Astrocyte (in vitro differentiated cells and primary cell): ENCODE measurements at regions not wholly inside any gene's neighbourhood (a gene's known extent, or its start where the extent isn't known, plus 50 kb on each side); places are given as distances from the start of the nearest gene placed in this dataset.

ENCODE experiments used
- DNase-seq: peaks from one replicate; pipeline ENCODE4 v3.0.0-alpha.2; 2010; ENCODE audit warnings: low read depth
- FAIRE-seq: peaks from 2 replicates; lab custom pipeline; 2011; peaks lifted over from hg19 to GRCh38; lab: Jason Lieb, UNC
- H2AFZ ChIP-seq: 2 replicates; pipeline ENCODE4 v1.6.0; 2012; ENCODE audit warnings: low read depth, low read length, inconsistent platforms
- H3K27ac ChIP-seq: 2 replicates; pipeline ENCODE4 v1.5.1; 2011; ENCODE audit warnings: low read depth, low read length, inconsistent platforms
- H3K27me3 ChIP-seq: 2 replicates; pipeline ENCODE4 v1.6.0; 2011; ENCODE audit warnings: low read length, inconsistent platforms; ENCODE audit not compliant: insufficient read depth
- H3K36me3 ChIP-seq: 2 replicates; pipeline ENCODE4 v1.5.1; 2011; ENCODE audit warnings: low read length, inconsistent platforms; ENCODE audit not compliant: insufficient read depth
- H3K4me1 ChIP-seq: 2 replicates; pipeline ENCODE4 v1.5.1; 2011; ENCODE audit warnings: low read length, inconsistent platforms; ENCODE audit not compliant: insufficient read depth
- H3K4me2 ChIP-seq: 2 replicates; pipeline ENCODE4 v1.6.0; 2012; ENCODE audit warnings: low read length, inconsistent platforms
- H3K4me3 ChIP-seq: 2 replicates; pipeline ENCODE4 v1.5.1; 2011; ENCODE audit warnings: low read depth, mild to moderate bottlenecking, low read length, inconsistent platforms; ENCODE audit not compliant: insufficient read depth
- H3K79me2 ChIP-seq: 2 replicates; pipeline ENCODE4 v1.6.0; 2012; ENCODE audit warnings: mild to moderate bottlenecking, low read length, inconsistent platforms; ENCODE audit not compliant: insufficient read depth
- H3K9ac ChIP-seq: 2 replicates; pipeline ENCODE4 v1.6.0; 2012; ENCODE audit warnings: mild to moderate bottlenecking, low read length, inconsistent platforms
- H3K9me3 ChIP-seq: 2 replicates; pipeline ENCODE4 v1.5.1; 2012; ENCODE audit warnings: low read depth, mild to moderate bottlenecking, low read length, inconsistent platforms; ENCODE audit not compliant: insufficient read depth
- H4K20me1 ChIP-seq: 2 replicates; pipeline ENCODE4 v1.6.0; 2012; ENCODE audit warnings: low read length, inconsistent platforms; ENCODE audit not compliant: insufficient read depth
- H3K27ac Mint-ChIP-seq: one replicate; pipeline ENCODE4 v1.8.0; 2021; ENCODE audit warnings: mild to moderate bottlenecking, mixed read lengths; ENCODE audit not compliant: unreplicated experiment
- H3K27me3 Mint-ChIP-seq: one replicate; pipeline ENCODE4 v1.8.0; 2021; ENCODE audit warnings: low read depth, mixed read lengths; ENCODE audit not compliant: unreplicated experiment
- H3K36me3 Mint-ChIP-seq: one replicate; pipeline ENCODE4 v1.8.0; 2021; ENCODE audit warnings: low read depth, mixed read lengths; ENCODE audit not compliant: unreplicated experiment
- H3K4me1 Mint-ChIP-seq: one replicate; pipeline ENCODE4 v1.8.0; 2021; ENCODE audit warnings: low read depth, mixed read lengths; ENCODE audit not compliant: unreplicated experiment
- H3K4me3 Mint-ChIP-seq: one replicate; pipeline ENCODE4 v1.8.0; 2021; ENCODE audit warnings: mild to moderate bottlenecking, moderate library complexity, mixed read lengths; ENCODE audit not compliant: unreplicated experiment
- H3K9me3 Mint-ChIP-seq: one replicate; pipeline ENCODE4 v1.8.0; 2021; ENCODE audit warnings: mild to moderate bottlenecking, mixed read lengths; ENCODE audit not compliant: unreplicated experiment
- CTCF ChIP-seq: IDR thresholded peaks from 2 replicates; pipeline ENCODE4 v1.5.1; 2011; ENCODE audit warnings: low read depth, mild to moderate bottlenecking, inconsistent platforms, low read length, moderate library complexity; ENCODE audit not compliant: insufficient read depth
- EZH2 ChIP-seq: IDR thresholded peaks from 2 replicates; pipeline ENCODE4 v1.6.1; 2012; ENCODE audit warnings: mild to moderate bottlenecking, low read length, inconsistent platforms; ENCODE audit not compliant: insufficient read depth

GRCh38 chr18:51603111-51603510 is 405.6 kb upstream of the MEX3C start:
- H3K4me3 ChIP-seq = no peak overlapping the region

DNA sequence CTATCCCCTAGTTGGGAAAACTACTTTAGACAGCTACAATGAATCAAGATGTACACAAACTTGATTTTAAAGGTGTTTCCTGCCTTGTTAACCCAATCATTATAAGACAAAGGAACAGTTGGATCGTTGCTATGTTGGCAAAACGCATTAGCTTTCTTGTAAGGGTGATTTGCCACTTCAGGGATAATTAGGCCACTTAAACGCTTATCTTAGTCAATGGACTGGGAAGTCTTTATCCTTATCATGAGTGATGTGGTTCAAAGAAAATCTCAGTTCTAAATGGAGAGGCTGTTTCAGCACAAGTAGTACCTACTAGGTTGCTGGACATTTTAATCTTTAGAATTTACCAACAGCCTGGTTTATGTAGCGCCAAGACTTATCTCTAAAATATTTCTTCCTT is 406.1 kb upstream of the MEX3C start:
- H3K9me3 Mint-ChIP-seq = no peaks in the 10 kb centered on the region
- no peak for FAIRE-seq
- Histone ChIP-seq H2AFZ (no peak overlapping the region), H3K79me2 (no peaks in the 10 kb centered on the region), H4K20me1 (no peaks in the 10 kb centered on the region), H3K4me3 (no peak overlapping the region), H3K9ac (no peak overlapping the region), H3K27ac (no peak overlapping the region), H3K36me3 (no peaks in the 10 kb centered on the region), H3K9me3 (peaks cover 2% of the 10 kb centered on the region), H3K27me3 (no peaks in the 10 kb centered on the region), H3K4me2 (no peak overlapping the region), H3K4me1 (no peaks in the 10 kb centered on the region)
- no peaks in the 10 kb centered on the region for H3K4me1 Mint-ChIP-seq
- no peak overlapping the region for H3K27ac Mint-ChIP-seq
- no peak overlapping the region for H3K4me3 Mint-ChIP-seq
- H3K36me3 Mint-ChIP-seq = no peaks in the 10 kb centered on the region
- no peak for TF ChIP-seq CTCF
- TF ChIP-seq EZH2 = no peak
- no peak for DNase-seq
- no peaks in the 10 kb centered on the region for H3K27me3 Mint-ChIP-seq

More at GRCh38 chr18:51603111-51603510, 405.6 kb upstream of the MEX3C start:
- TF ChIP-seq EZH2 = no peak
- TF ChIP-seq CTCF = no peak
- H3K4me2 ChIP-seq = no peak overlapping the region
- H4K20me1 ChIP-seq = no peaks in the 10 kb centered on the region
- no peaks in the 10 kb centered on the region for H3K79me2 ChIP-seq
- no peak overlapping the region for H3K27ac ChIP-seq
- H3K9me3 ChIP-seq = peaks cover 2% of the 10 kb centered on the region
- no peak for FAIRE-seq
- Mint-ChIP-seq H3K27ac (no peak overlapping the region), H3K36me3 (no peaks in the 10 kb centered on the region), H3K4me3 (no peak overlapping the region), H3K4me1 (no peaks in the 10 kb centered on the region), H3K9me3 (peaks cover 3% of the 10 kb centered on the region), H3K27me3 (no peaks in the 10 kb centered on the region)
- no peaks in the 10 kb centered on the region for H3K36me3 ChIP-seq
- no peak overlapping the region for H2AFZ ChIP-seq
- no peak for DNase-seq
- no peaks in the 10 kb centered on the region for H3K4me1 ChIP-seq
- H3K9ac ChIP-seq = no peak overlapping the region
- H3K27me3 ChIP-seq = no peaks in the 10 kb centered on the region

DNA sequence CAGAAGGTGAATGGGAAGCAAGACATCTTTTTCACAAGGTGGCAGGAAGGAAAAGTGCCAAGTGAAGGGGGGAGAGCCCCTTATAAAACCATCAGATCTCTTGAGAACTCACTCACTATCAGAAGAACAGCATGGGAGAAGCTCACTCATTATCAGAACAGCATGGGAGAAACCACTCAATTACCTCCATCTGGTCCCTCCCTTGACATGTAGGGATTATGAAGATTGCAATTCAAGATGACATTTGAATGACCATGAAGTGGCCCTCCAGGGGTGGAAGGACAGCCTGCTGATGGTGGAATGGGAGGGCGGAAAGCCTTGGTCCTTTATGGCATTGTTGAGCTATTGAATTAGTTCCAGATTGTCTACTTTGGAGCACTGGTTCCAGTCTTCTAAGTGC is 413.0 kb upstream of the MEX3C start:
- FAIRE-seq (no peak), DNase-seq (no peak)
- H3K4me3 ChIP-seq = no peak overlapping the region
- peaks cover 9% of the 10 kb centered on the region for H3K4me1 Mint-ChIP-seq
- H3K4me1 ChIP-seq = peaks cover 19% of the 10 kb centered on the region
- H4K20me1 ChIP-seq = no peaks in the 10 kb centered on the region
- TF ChIP-seq EZH2 = no peak
- no peak for TF ChIP-seq CTCF
- H3K36me3 Mint-ChIP-seq = no peaks in the 10 kb centered on the region
- H3K27ac ChIP-seq = no peak overlapping the region
- H3K27me3 Mint-ChIP-seq = no peaks in the 10 kb centered on the region
- H3K9me3 Mint-ChIP-seq = no peaks in the 10 kb centered on the region
- H3K9ac ChIP-seq = no peak overlapping the region
- H3K79me2 ChIP-seq = no peaks in the 10 kb centered on the region
- no peaks in the 10 kb centered on the region for H3K9me3 ChIP-seq
- no peak overlapping the region for H2AFZ ChIP-seq
- H3K27me3 ChIP-seq = no peaks in the 10 kb centered on the region
- no peak overlapping the region for H3K4me3 Mint-ChIP-seq
- no peak overlapping the region for H3K4me2 ChIP-seq
- no peak overlapping the region for H3K27ac Mint-ChIP-seq
- no peaks in the 10 kb centered on the region for H3K36me3 ChIP-seq
